D721Med (cell line): ENCODE measurements at regions not wholly inside any gene's neighbourhood (a gene's known extent, or its start where the extent isn't known, plus 50 kb on each side); places are given as distances from the start of the nearest gene placed in this dataset.
"Not testable (repeated sequence)": the region's sequence is repeated elsewhere in the genome, so short reads cannot be mapped to it uniquely, and the experiment has no call there.

ENCODE experiments used
- DNase-seq: peaks from one replicate; pipeline ENCODE4 v3.0.0; 2011; ENCODE audit warnings: low spot score; ENCODE audit not compliant: insufficient read length
- FAIRE-seq: peaks from 2 replicates; lab custom pipeline; 2011; peaks lifted over from hg19 to GRCh38; lab: Jason Lieb, UNC
- TF ChIP-seq, protein P1 (sequence below): IDR thresholded peaks from 2 replicates; pipeline ENCODE4 v1.5.1; 2012; ENCODE audit warnings: mild to moderate bottlenecking, control low read depth; ENCODE audit not compliant: insufficient read depth; ENCODE audit errors: missing control alignments

DNA sequence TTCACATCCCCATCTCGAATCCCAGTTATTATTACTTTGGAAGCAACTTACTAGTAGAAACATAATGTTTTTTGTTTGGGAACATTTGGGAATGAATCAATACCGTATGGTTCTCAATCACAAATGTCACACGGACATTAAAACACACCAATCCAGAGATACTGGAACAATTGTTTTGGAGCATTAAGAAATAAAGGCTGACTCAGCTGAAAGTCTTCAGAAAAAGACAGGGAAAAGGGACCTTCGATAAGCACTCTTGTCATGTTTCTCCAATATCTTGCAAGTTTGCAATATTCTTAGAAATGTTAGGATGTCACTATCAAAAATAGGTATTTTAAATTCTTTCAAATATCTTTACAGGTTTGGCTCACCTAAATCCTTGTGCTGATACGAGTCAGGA, 362.4 kb downstream of the CETN3 start:
- DNase-seq, result no peak
- TF ChIP-seq, protein P1, sequence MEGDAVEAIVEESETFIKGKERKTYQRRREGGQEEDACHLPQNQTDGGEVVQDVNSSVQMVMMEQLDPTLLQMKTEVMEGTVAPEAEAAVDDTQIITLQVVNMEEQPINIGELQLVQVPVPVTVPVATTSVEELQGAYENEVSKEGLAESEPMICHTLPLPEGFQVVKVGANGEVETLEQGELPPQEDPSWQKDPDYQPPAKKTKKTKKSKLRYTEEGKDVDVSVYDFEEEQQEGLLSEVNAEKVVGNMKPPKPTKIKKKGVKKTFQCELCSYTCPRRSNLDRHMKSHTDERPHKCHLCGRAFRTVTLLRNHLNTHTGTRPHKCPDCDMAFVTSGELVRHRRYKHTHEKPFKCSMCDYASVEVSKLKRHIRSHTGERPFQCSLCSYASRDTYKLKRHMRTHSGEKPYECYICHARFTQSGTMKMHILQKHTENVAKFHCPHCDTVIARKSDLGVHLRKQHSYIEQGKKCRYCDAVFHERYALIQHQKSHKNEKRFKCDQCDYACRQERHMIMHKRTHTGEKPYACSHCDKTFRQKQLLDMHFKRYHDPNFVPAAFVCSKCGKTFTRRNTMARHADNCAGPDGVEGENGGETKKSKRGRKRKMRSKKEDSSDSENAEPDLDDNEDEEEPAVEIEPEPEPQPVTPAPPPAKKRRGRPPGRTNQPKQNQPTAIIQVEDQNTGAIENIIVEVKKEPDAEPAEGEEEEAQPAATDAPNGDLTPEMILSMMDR, result no peak
- FAIRE-seq, result no peak

DNA sequence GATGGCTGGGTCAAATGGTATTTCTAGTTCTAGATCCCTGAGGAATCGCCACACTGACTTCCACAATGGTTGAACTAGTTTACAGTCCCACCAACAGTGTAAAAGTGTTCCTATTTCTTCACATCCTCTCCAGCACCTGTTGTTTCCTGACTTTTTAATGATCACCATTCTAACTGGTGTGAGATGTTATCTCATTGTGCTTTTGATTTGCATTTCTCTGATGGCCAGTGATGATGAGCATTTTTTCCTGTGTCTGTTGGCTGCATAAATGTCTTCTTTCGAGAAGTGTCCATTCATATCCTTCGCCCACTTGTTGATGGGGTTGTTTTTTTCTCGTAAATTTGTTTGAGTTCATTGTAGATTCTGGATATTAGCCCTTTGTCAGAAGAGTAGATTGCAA, 369.5 kb downstream of the CETN3 start:
- FAIRE-seq, DNase-seq: not testable (repeated sequence)

DNA sequence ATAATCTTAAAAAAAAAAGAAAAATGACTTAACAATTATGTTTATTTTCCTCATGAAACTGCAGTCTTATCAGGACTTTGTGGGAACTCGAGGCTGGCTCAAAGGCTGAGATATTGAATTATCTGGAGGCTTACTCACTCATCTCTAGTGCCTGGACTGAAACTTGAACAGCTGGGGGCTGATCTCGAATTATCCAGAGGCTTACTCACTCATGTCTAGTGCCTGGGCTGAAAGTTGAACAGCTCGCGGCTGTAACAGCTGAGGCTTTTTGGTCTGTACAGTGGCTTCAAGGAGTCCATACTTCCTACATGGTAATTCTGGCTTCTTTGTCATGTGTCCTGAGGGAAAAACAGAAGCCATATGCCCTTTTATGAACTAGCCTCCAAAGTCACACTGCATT, 371.9 kb downstream of the CETN3 start:
- FAIRE-seq, result no peak

DNA sequence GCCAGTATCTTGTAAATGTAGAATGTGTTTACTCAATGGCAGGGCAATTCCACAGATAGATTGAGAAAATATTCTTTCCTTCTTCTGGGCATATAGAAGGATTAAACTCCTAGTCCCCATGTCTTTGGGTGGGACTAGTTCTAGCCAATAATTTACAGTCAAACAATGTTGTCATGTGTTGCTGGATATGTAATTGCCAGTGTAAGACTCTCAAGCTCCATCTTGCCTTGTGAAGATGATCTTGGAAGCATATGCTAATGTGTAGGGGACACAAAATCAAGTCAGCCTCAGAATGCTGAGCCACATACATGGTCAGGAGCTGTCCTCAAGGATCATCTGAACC, 386.9 kb downstream of the CETN3 start:
- TF ChIP-seq, protein P1, result no peak
- no peak for DNase-seq
- no peak for FAIRE-seq

More for the DNA sequence above, 371.9 kb downstream of the CETN3 start:
- TF ChIP-seq, protein P1, result no peak
- DNase-seq, result no peak

DNA sequence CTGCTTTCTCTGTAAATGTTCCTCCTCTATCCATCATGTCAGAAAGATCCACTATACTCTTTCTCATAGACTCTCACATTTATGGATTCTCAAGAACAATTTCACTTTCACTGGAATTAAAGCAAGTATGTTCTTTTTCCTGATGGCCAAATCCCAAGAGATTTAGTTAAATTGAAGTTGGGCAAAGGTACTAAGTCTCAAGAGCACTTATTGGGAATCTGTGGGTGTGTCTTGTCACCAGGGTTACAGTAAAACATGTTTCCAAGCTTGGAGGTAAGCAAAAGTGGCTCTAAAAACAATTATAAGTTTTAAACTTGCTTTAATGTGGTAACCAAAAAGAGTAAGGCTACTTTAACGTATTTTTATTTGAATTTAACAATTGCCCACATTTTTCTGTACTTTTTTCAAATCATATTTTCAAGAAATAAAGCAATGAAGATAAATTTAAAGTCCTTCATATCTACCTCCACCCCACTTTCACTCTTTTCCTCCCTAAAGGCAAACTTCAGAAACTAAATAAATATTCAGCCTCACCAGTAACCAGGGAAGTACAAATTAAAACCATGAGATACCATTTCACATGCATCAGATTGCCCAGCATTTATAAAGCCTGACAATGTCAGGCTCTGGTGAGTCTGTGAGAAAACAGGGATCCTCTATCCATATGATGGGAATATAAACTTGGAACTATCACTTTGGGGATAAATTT, 387.4 kb downstream of the CETN3 start:
- DNase-seq, result no peak
- FAIRE-seq, result no peak
- TF ChIP-seq, protein P1, result no peak

DNA sequence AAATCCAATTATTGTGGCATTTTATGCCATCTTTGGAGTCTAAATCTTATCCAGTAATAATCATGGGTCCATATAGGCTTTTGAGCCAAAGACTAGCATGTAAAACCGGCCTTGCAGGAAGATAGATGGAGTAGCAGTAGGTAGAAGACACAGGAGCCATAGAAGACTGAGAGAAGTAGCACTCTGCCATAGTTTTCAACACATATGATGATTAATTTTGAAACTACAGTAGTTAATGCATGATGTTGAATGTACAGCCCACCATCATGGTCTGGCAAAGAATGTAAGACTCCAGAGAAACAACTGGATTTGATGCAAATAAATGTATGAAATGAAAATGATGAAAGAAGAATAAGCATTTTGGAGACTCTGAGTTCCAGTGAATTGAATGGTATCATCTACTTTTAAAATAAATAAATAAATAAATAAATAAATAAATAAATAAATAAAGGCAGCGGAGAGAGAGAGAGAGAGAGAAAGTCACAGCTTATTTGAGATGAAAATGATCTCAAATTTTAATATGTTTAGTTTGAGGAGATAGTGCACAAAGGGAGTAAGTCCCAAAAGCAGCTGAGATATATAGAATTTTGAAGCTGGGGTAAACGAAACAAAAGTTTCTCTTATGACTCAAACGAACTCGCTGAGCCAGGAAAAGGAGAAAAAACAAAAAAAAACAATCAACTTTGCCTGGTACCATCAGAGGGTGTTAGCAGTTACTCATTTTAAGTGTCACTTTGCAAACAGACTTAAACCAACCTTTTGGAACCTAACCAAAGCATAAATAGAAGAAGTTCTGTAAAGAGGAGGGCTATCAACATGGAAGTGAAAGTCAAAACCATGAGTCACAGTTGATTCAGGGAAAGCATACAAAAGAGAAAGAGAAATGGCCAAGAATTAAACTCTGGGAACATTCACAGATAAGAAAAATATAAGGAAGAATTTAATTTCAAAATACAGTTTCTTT, 388.7 kb downstream of the CETN3 start:
- FAIRE-seq, result no peak
- TF ChIP-seq, protein P1, result no peak
- DNase-seq, result no peak

DNA sequence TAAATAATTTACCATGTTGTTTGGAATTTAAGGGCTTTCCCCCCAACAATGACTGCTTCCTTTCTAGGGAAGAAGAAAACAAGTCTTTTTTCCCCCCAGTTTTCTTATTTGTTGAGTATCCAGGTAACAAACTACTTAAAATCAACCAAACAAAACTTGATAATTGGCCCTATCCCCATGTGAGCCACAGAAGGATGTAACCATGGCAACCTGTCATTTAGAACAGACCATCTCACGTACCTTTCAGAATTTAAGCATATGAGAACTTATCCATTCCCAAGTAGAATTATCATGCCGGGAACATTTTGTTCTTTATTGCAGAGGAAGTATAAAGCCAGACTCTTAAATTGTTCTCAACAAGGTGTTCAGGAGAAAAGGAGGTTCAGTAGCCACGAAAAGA, 392.3 kb downstream of the CETN3 start:
- DNase-seq, result no peak
- no peak for FAIRE-seq
- TF ChIP-seq, protein P1, result no peak
